CD14-positive monocyte (primary cell): ENCODE measurements at regions not wholly inside any gene's neighbourhood (a gene's known extent, or its start where the extent isn't known, plus 50 kb on each side); places are given as distances from the start of the nearest gene placed in this dataset.

ENCODE experiments used
- DNase-seq, 3 donors: peaks; one replicate each; pipeline ENCODE4 v3.0.0-alpha.2; 2011 to 2022
- H2AFZ ChIP-seq: 2 replicates; pipeline ENCODE4 v1.6.0; 2012; ENCODE audit warnings: mild to moderate bottlenecking, low read depth, low read length, inconsistent platforms; ENCODE audit not compliant: insufficient read depth, poor library complexity, severe bottlenecking
- H3K27ac ChIP-seq, 2 donors: 1 replicate in 1 of 2; 2 replicates in 1 of 2; pipeline ENCODE4 v1.5.1; 2012 to 2013; ENCODE audit warnings: low read length in 2 of 2, control low read depth in 1 of 2, inconsistent platforms in 1 of 2, low read depth in 1 of 2, mild to moderate bottlenecking in 1 of 2
- H3K27me3 ChIP-seq, 2 donors: one replicate each; pipeline versions ENCODE4 v1.6.0 to v1.6.1; 2011 to 2013; ENCODE audit warnings: low read length in 2 of 2; ENCODE audit not compliant: control insufficient read depth in 2 of 2, insufficient read depth in 2 of 2
- H3K36me3 ChIP-seq, 2 donors: replicated peaks in 1 of 2; 1 replicate in 1 of 2; 2 replicates in 1 of 2; pipeline versions ENCODE4 v1.5.1 to v1.6.1; 2012 to 2013; ENCODE audit warnings: low read length in 2 of 2, control low read depth in 1 of 2, inconsistent platforms in 1 of 2, mild to moderate bottlenecking in 1 of 2; ENCODE audit not compliant: insufficient read depth in 2 of 2, control insufficient read depth in 1 of 2
- H3K4me1 ChIP-seq, 2 donors: 1 replicate in 1 of 2; 2 replicates in 1 of 2; pipeline versions ENCODE4 v1.5.1 to v1.6.1; 2012 to 2013; ENCODE audit warnings: low read length in 2 of 2, control low read depth in 1 of 2, inconsistent platforms in 1 of 2, mild to moderate bottlenecking in 1 of 2, moderate library complexity in 1 of 2; ENCODE audit not compliant: insufficient read depth in 2 of 2, control insufficient read depth in 1 of 2
- H3K4me2 ChIP-seq: replicated peaks from 2 replicates; pipeline ENCODE3; 2012; ENCODE audit warnings: low read length, moderate library complexity, mild to moderate bottlenecking; ENCODE audit not compliant: poor library complexity, severe bottlenecking; ENCODE audit errors: extremely low read depth
- H3K4me3 ChIP-seq, 3 experiments: fragments of 200-600 bp in 1 of 3; sonication (generic) in 1 of 3; replicated peaks in 1 of 3; 1 replicate in 2 of 3; 2 replicates in 1 of 3; pipeline ENCODE4 v1.5.1; 2011 to 2013; ENCODE audit warnings: low read length in 3 of 3, mild to moderate bottlenecking in 3 of 3, control low read depth in 2 of 3, low read depth in 2 of 3, inconsistent platforms in 1 of 3, moderate library complexity in 1 of 3
- H3K79me2 ChIP-seq: 2 replicates; pipeline ENCODE4 v1.6.0; 2012; ENCODE audit warnings: mild to moderate bottlenecking, control low read depth, inconsistent platforms, low read length, moderate library complexity; ENCODE audit not compliant: insufficient read depth
- H3K9ac ChIP-seq: 2 replicates; pipeline ENCODE4 v1.6.0; 2017; ENCODE audit warnings: low read length, mild to moderate bottlenecking; ENCODE audit not compliant: insufficient read depth, poor library complexity, severe bottlenecking
- H3K9me3 ChIP-seq, 2 donors: replicated peaks in 1 of 2; 1 replicate in 1 of 2; 2 replicates in 1 of 2; pipeline versions ENCODE4 v1.5.1 to v1.6.1; 2012 to 2013; ENCODE audit warnings: low read length in 2 of 2, control low read depth in 1 of 2; ENCODE audit not compliant: control insufficient read depth in 1 of 2, insufficient read depth in 1 of 2
- H4K20me1 ChIP-seq: 2 replicates; pipeline ENCODE4 v1.6.0; 2012; ENCODE audit warnings: mild to moderate bottlenecking, low read length, control low read depth, moderate library complexity; ENCODE audit not compliant: insufficient read depth
- H3K27ac Mint-ChIP-seq, 7 donors: one replicate each; pipeline ENCODE4 v1.8.0; 2020; ENCODE audit warnings: mild to moderate bottlenecking in 7 of 7, mixed read lengths in 7 of 7, moderate library complexity in 6 of 7, inconsistent platforms in 2 of 7
- H3K27me3 Mint-ChIP-seq, 3 donors: one replicate each; pipeline ENCODE4 v1.8.0; 2021 to 2022; ENCODE audit warnings: low read depth in 3 of 3, mild to moderate bottlenecking in 3 of 3, mixed read lengths in 3 of 3, moderate library complexity in 3 of 3, inconsistent platforms in 1 of 3
- H3K36me3 Mint-ChIP-seq, 2 donors: one replicate each; pipeline ENCODE4 v1.8.0; 2020; ENCODE audit warnings: mixed read lengths in 2 of 2, inconsistent platforms in 1 of 2, mild to moderate bottlenecking in 1 of 2
- H3K4me1 Mint-ChIP-seq: one replicate; pipeline ENCODE4 v1.8.0; 2020; ENCODE audit warnings: mild to moderate bottlenecking, mixed read lengths
- H3K4me3 Mint-ChIP-seq, 2 donors: one replicate each; pipeline ENCODE4 v1.8.0; 2020; ENCODE audit warnings: mild to moderate bottlenecking in 2 of 2, mixed read lengths in 2 of 2, moderate library complexity in 1 of 2
- H3K9me3 Mint-ChIP-seq, 7 donors: one replicate each; pipeline ENCODE4 v1.8.0; 2020 to 2022; ENCODE audit warnings: mixed read lengths in 7 of 7, mild to moderate bottlenecking in 6 of 7, moderate library complexity in 6 of 7, inconsistent platforms in 2 of 7
- WGBS: methylation state at CpG from one replicate; pipeline ENCODE4 v1.1.5; 2013; ENCODE audit warnings: missing lambda C conversion rate; ENCODE audit not compliant: insufficient coverage; 5-methylcytosine and 5-hydroxymethylcytosine counted together
- intact Hi-C, 2 donors: fragments of 100-400 bp; cut with micrococcal nuclease; formaldehyde crosslinking; loops; one replicate each; pipeline versions ENCODE4 v1.15.0 to v1.15.1; 2023
- TF ChIP-seq, protein P1 (sequence below): fragments of 200-600 bp; IDR thresholded peaks from one replicate; pipeline ENCODE4 v1.8.0; 2022; ENCODE audit warnings: antibody characterized with exemption, mild to moderate bottlenecking

DNA sequence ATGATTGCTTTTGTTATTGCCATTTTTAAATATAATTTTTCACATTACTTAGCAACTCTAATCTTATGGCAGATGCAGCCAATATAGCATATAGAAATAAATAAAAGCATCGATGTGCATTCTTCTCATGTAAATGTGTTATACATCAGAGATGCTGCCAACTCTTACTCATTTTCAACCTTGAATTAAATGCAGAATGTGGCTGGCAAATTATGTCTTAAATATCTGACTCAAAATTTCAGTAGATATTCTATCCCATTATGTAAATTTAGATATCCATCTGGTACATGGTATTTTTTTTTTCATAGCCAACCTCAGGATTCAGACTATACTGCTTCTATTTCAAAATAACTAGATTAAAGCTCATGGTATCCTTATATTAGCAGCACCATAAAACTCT, 916.7 kb upstream of the TMPRSS15 start:
- Histone ChIP-seq H2AFZ (no peak overlapping the region), H3K27me3 (no peaks in the 10 kb centered on the region), H3K79me2 (no peaks in the 10 kb centered on the region), H3K4me2 (no peak overlapping the region), H3K36me3 (no peaks in the 10 kb centered on the region), H4K20me1 (no peaks in the 10 kb centered on the region), H3K27ac (no peak overlapping the region), H3K9ac (no peak overlapping the region), H3K9me3 (peaks cover 0 to 8% of the 10 kb centered on the region in 2 donors), H3K4me3 (no peak overlapping the region), H3K4me1 (no peaks in the 10 kb centered on the region)
- TF ChIP-seq, protein P1, sequence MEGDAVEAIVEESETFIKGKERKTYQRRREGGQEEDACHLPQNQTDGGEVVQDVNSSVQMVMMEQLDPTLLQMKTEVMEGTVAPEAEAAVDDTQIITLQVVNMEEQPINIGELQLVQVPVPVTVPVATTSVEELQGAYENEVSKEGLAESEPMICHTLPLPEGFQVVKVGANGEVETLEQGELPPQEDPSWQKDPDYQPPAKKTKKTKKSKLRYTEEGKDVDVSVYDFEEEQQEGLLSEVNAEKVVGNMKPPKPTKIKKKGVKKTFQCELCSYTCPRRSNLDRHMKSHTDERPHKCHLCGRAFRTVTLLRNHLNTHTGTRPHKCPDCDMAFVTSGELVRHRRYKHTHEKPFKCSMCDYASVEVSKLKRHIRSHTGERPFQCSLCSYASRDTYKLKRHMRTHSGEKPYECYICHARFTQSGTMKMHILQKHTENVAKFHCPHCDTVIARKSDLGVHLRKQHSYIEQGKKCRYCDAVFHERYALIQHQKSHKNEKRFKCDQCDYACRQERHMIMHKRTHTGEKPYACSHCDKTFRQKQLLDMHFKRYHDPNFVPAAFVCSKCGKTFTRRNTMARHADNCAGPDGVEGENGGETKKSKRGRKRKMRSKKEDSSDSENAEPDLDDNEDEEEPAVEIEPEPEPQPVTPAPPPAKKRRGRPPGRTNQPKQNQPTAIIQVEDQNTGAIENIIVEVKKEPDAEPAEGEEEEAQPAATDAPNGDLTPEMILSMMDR: no peak
- Mint-ChIP-seq H3K27me3 (peaks cover 0 to 2% (median 0%) of the 10 kb centered on the region in 3 donors), H3K4me1 (no peaks in the 10 kb centered on the region), H3K27ac (no peak overlapping the region), H3K9me3 (peaks cover 0 to 12% (median 5%) of the 10 kb centered on the region in 7 donors), H3K4me3 (no peak overlapping the region), H3K36me3 (no peaks in the 10 kb centered on the region)
- DNase-seq: no peak
- WGBS: no CpG with 5 or more reads among the region's 1 CpG
- intact Hi-C loops: no loop called here

DNA sequence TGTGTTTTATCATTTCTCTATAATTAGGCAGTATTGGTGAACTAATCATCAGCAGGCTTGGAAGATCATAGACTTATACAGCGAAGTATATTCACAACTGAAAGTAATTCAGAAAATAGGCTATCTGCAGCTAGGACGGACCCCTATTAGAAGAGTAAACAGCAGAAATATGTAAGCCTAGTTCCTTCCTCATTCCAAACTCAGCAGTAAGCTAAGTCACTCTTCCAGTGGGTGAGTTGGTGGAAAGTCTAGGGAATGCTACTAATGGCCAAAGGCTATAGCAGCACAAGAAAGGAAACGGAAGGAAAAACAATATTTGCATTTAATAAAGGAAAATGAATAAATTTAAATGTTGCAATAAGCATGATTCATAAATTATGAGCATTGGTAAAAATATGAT, 918.1 kb upstream of the TMPRSS15 start:
- H3K4me1 ChIP-seq: no peaks in the 10 kb centered on the region
- no peaks in the 10 kb centered on the region for H3K36me3 Mint-ChIP-seq
- no peak overlapping the region for H3K4me3 ChIP-seq
- H3K9me3 Mint-ChIP-seq: peaks cover 0 to 9% (median 3%) of the 10 kb centered on the region in 7 donors
- H3K4me3 Mint-ChIP-seq: no peak overlapping the region
- H3K79me2 ChIP-seq: no peaks in the 10 kb centered on the region
- H3K27me3 Mint-ChIP-seq: peaks cover 0 to 2% (median 0%) of the 10 kb centered on the region in 3 donors
- H3K27ac Mint-ChIP-seq: no peak overlapping the region
- H3K27me3 ChIP-seq: no peaks in the 10 kb centered on the region
- H3K27ac ChIP-seq: no peak overlapping the region
- no peak overlapping the region for H3K4me2 ChIP-seq
- intact Hi-C loops: no loop called here
- no peak for DNase-seq
- no CpG with 5 or more reads among the region's 3 CpGs for WGBS
- no peak overlapping the region for H3K9ac ChIP-seq
- no peak overlapping the region for H2AFZ ChIP-seq
- H3K9me3 ChIP-seq: peaks cover 0 to 8% of the 10 kb centered on the region in 2 donors
- H3K4me1 Mint-ChIP-seq: no peaks in the 10 kb centered on the region
- H4K20me1 ChIP-seq: no peaks in the 10 kb centered on the region
- no peaks in the 10 kb centered on the region for H3K36me3 ChIP-seq
- TF ChIP-seq, protein P1: no peak
